ENCODE measurements at regions not wholly inside any gene's neighbourhood (a gene's known extent, or its start where the extent isn't known, plus 50 kb on each side); places are given as distances from the start of the nearest gene placed in this dataset.

GRCh38 chr16:48734220-48734619 lies 124.2 kb upstream of the N4BP1 start:
- DNase-seq = no peak
- TF ChIP-seq, protein P1, sequence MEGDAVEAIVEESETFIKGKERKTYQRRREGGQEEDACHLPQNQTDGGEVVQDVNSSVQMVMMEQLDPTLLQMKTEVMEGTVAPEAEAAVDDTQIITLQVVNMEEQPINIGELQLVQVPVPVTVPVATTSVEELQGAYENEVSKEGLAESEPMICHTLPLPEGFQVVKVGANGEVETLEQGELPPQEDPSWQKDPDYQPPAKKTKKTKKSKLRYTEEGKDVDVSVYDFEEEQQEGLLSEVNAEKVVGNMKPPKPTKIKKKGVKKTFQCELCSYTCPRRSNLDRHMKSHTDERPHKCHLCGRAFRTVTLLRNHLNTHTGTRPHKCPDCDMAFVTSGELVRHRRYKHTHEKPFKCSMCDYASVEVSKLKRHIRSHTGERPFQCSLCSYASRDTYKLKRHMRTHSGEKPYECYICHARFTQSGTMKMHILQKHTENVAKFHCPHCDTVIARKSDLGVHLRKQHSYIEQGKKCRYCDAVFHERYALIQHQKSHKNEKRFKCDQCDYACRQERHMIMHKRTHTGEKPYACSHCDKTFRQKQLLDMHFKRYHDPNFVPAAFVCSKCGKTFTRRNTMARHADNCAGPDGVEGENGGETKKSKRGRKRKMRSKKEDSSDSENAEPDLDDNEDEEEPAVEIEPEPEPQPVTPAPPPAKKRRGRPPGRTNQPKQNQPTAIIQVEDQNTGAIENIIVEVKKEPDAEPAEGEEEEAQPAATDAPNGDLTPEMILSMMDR (IDR thresholded peaks at IDR 0.05) = no peak
- no peak for TF ChIP-seq POLR2A (IDR thresholded peaks at IDR 0.05)
- Histone ChIP-seq H3K4me3 (no peak overlapping the region), H3K27me3 (no peaks in the 10 kb centered on the region), H3K9me3 (no peaks in the 10 kb centered on the region), H3K36me3 (no peaks in the 10 kb centered on the region), H3K27ac (no peak overlapping the region), H3K4me1 (no peaks in the 10 kb centered on the region)
- intact Hi-C loops (cut with DNase I) = no loop called here

- Histone ChIP-seq H3K4me1 (no peaks in the 10 kb centered on the region), H3K4me3 (no peak overlapping the region), H3K27ac (no peak overlapping the region), H3K27me3 (peaks cover 0 to 3% (median 0%) of the 10 kb centered on the region in 4 donors), H3K36me3 (no peaks in the 10 kb centered on the region), H3K9me3 (no peaks in the 10 kb centered on the region)
- no peak for DNase-seq
- TF ChIP-seq, protein P1 (IDR thresholded peaks at IDR 0.05) = no peak
- no peak for TF ChIP-seq POLR2A (IDR thresholded peaks at IDR 0.05)
- intact Hi-C loops (cut with DNase I) = no loop called here
- WGBS, 2 donors = 78% methylated on average over 1 of the region's 1 CpG; no CpG with 5 or more reads in 1 of the 2 donors
These were observed 94.7 kb upstream of the N4BP1 start for GRCh38 chr16:48704710-48705109.

GRCh38 chr16:48687421-48688038 lies 77.5 kb upstream of the N4BP1 start:
- no peak overlapping the region for H3K4me3 ChIP-seq
- no peaks in the 10 kb centered on the region for H3K4me1 ChIP-seq
- no peak overlapping the region for H3K27ac ChIP-seq
- intact Hi-C loops (cut with DNase I) = loop anchor here (5.0 kb wide), 1 partner anchor 665 kb away; no protein-coding TSS in a partner anchor
- no peaks in the 10 kb centered on the region for H3K36me3 ChIP-seq
- 0 to 2% methylated on average over 9 of the region's 9 CpGs for WGBS, 2 donors
- H3K27me3 ChIP-seq = peaks cover 0 to 7% (median 0%) of the 10 kb centered on the region in 4 donors
- no peak for TF ChIP-seq POLR2A (IDR thresholded peaks at IDR 0.05)
- TF ChIP-seq, protein P1 (IDR thresholded peaks at IDR 0.05) = peak in 5 of 6 experiments; percentile 40 to 64 (median 58)
- DNase-seq = no peak
- H3K9me3 ChIP-seq = no peaks in the 10 kb centered on the region

DNA sequence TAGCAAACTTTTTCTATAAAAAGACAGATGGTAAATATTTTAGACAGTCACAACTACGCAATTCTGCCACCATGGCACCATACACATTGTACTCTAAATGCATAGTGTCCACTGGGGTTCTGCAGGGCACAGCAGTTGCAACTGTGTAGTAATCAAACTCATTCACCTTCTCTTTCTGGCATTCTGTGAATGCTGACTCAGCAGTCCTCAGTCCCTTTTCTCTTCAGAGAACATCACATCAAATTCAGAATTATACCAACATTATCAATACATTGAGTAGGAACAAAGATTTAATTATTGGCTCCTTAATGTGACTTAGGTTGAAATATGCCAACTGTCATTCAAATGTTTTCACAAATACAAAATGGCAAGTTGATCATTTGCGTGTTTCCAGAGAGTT lies 74.2 kb upstream of the N4BP1 start:
- no peak overlapping the region for H3K4me3 ChIP-seq
- no peak overlapping the region for H3K27ac ChIP-seq
- no peaks in the 10 kb centered on the region for H3K4me1 ChIP-seq
- DNase-seq = no peak
- peaks cover 0 to 13% (median 0%) of the 10 kb centered on the region in 4 donors for H3K27me3 ChIP-seq
- intact Hi-C loops (cut with DNase I) = no loop called here
- TF ChIP-seq POLR2A (IDR thresholded peaks at IDR 0.05) = no peak
- TF ChIP-seq, protein P1 (IDR thresholded peaks at IDR 0.05) = no peak
- no peaks in the 10 kb centered on the region for H3K9me3 ChIP-seq
- WGBS, 2 donors = 64 to 85% methylated on average over 2 of the region's 2 CpGs
- H3K36me3 ChIP-seq = no peaks in the 10 kb centered on the region

DNA sequence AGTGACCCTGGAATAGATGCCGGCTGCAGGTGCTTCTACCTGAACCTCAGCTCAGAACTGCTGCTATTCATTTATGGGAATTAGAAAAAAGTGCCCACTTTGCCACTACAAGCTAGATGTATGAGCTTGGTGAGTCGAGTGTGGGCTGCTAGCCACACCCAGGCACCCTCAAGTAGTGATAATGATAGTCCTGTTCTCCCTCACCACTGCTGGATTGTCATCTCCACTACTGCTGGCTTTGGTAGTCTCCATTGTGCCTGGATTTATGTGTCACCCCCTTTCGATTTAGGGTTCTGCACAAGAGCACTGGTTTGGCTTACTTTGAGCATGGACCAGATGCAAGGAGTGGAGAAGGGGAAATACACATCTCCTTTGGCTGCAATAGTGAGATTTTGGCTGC lies 73.0 kb upstream of the N4BP1 start:
- H3K27me3 ChIP-seq = peaks cover 0 to 10% (median 0%) of the 10 kb centered on the region in 4 donors
- DNase-seq = no peak
- no peak overlapping the region for H3K4me3 ChIP-seq
- no peaks in the 10 kb centered on the region for H3K36me3 ChIP-seq
- no peaks in the 10 kb centered on the region for H3K4me1 ChIP-seq
- intact Hi-C loops (cut with DNase I) = no loop called here
- H3K9me3 ChIP-seq = no peaks in the 10 kb centered on the region
- WGBS, 2 donors = 17 to 39% methylated on average over 1 to 3 of the region's 3 CpGs
- TF ChIP-seq, protein P1 (IDR thresholded peaks at IDR 0.05) = no peak
- TF ChIP-seq POLR2A (IDR thresholded peaks at IDR 0.05) = no peak
- H3K27ac ChIP-seq = no peak overlapping the region

All from esophagus squamous epithelium (tissue), 5 donors.